ENCODE measurements at regions not wholly inside any gene's neighbourhood (a gene's known extent, or its start where the extent isn't known, plus 50 kb on each side); places are given as distances from the start of the nearest gene placed in this dataset.

GRCh38 chr14:23828616-23829015 is 125.0 kb upstream of the DHRS4 start:
- Histone ChIP-seq H3K36me3 (ENCODE audit: insufficient read depth) (no peaks in the 10 kb centered on the region), H3K4me3 (ENCODE audit: low read depth, low read length) (no peak overlapping the region), H3K4me1 (ENCODE audit: insufficient read depth) (no peaks in the 10 kb centered on the region), H3K27ac (ENCODE audit: low read depth) (no peak overlapping the region)
- WGBS = 81% methylated on average over 1 of the region's 1 CpG
- no peak for DNase-seq (ENCODE audit: extremely low spot score)

GRCh38 chr14:23829736-23830471 is 123.7 kb upstream of the DHRS4 start:
- Histone ChIP-seq H3K4me1 (ENCODE audit: insufficient read depth) (no peaks in the 10 kb centered on the region), H3K27ac (ENCODE audit: low read depth) (no peak overlapping the region), H3K4me3 (ENCODE audit: low read depth, low read length) (no peak overlapping the region), H3K36me3 (ENCODE audit: insufficient read depth) (no peaks in the 10 kb centered on the region)
- no peak for DNase-seq (ENCODE audit: extremely low spot score)
- WGBS = 15% methylated on average over 2 of the region's 2 CpGs

DNA sequence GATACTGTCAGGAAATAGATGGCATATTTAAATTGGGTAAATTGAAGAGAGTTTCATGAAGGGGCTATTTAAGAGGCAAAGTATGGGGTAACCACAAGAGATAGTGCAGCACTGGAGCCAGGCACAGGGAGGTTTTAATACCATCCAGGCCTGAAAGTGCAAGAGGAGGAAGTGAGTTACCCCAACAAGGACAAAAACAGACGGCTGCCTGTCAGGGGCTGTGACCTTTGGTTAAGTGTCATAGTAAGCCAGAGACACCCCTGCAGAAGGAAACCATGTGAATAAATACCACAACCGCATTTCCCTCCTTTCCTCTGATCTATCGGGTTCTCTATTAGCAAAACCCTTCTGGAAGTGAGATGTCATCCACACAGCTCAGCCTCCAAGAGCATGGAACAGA is 122.0 kb upstream of the DHRS4 start:
- no peak overlapping the region for H3K27ac ChIP-seq (ENCODE audit: low read depth)
- WGBS = 70% methylated on average over 3 of the region's 3 CpGs
- H3K36me3 ChIP-seq (ENCODE audit: insufficient read depth) = no peaks in the 10 kb centered on the region
- H3K4me1 ChIP-seq (ENCODE audit: insufficient read depth) = no peaks in the 10 kb centered on the region
- H3K4me3 ChIP-seq (ENCODE audit: low read depth, low read length) = no peak overlapping the region
- DNase-seq (ENCODE audit: extremely low spot score) = no peak

DNA sequence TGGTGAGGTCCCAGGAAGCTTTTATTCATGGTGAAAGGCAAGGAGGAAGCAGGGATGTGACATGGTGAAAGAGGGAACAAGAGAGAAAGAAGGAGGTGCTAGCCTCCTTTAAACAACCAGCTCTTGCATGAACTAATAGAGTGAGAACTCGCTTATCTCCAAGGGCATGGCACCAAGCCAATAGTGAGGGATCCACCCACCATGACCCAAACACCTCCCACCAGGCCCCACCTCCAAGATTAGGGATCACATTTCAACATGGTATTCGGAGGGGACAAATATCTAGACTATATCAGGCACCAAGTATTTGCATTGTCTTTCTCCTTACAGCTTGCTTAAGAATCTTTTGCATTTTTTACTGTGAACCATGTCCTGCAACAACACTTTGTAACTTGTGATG is 91.9 kb upstream of the DHRS4 start:
- 12% methylated on average over 2 of the region's 2 CpGs for WGBS
- H3K36me3 ChIP-seq (ENCODE audit: insufficient read depth) = no peaks in the 10 kb centered on the region
- no peak for DNase-seq (ENCODE audit: extremely low spot score)

GRCh38 chr14:23862513-23862912 is 91.1 kb upstream of the DHRS4 start:
- H3K36me3 ChIP-seq (ENCODE audit: insufficient read depth) = no peaks in the 10 kb centered on the region
- DNase-seq (ENCODE audit: extremely low spot score) = no peak
- no peaks in the 10 kb centered on the region for H3K4me1 ChIP-seq (ENCODE audit: insufficient read depth)
- no peak overlapping the region for H3K27ac ChIP-seq (ENCODE audit: low read depth)
- WGBS = 69% methylated on average over 2 of the region's 2 CpGs
- H3K4me3 ChIP-seq (ENCODE audit: low read depth, low read length) = no peak overlapping the region

More for the DNA sequence above, 91.9 kb upstream of the DHRS4 start:
- Histone ChIP-seq H3K4me3 (ENCODE audit: low read depth, low read length) (no peak overlapping the region), H3K27ac (ENCODE audit: low read depth) (no peak overlapping the region), H3K4me1 (ENCODE audit: insufficient read depth) (no peaks in the 10 kb centered on the region)

- H3K4me3 ChIP-seq (ENCODE audit: low read depth, low read length) = no peak overlapping the region
- H3K36me3 ChIP-seq (ENCODE audit: insufficient read depth) = no peaks in the 10 kb centered on the region
- H3K4me1 ChIP-seq (ENCODE audit: insufficient read depth) = no peaks in the 10 kb centered on the region
- DNase-seq (ENCODE audit: extremely low spot score) = no peak
- H3K27ac ChIP-seq (ENCODE audit: low read depth) = no peak overlapping the region
- 90% methylated on average over 1 of the region's 1 CpG for WGBS
These were observed 89.7 kb upstream of the DHRS4 start for GRCh38 chr14:23863836-23864235.

DNA sequence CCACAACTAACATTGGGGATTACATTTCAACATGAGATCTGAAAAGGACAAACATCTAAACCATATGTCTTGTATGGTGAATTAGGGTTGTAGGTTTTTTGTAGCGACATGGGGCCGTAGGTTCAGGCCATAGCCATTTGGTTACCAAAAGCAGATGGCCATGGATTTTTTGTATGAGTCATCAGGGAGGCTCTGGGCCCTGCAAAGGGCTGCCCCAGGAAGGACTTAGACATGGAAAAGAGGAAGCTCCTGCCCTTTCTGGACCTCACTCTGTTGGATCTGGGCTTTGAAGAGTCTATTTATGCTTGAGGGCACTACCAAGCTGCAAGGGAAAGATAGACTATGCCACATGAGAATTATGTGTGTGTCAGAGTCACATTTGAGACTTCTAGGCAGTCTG is 89.3 kb upstream of the DHRS4 start:
- Histone ChIP-seq H3K36me3 (ENCODE audit: insufficient read depth) (no peaks in the 10 kb centered on the region), H3K4me1 (ENCODE audit: insufficient read depth) (no peaks in the 10 kb centered on the region), H3K27ac (ENCODE audit: low read depth) (no peak overlapping the region), H3K4me3 (ENCODE audit: low read depth, low read length) (no peak overlapping the region)
- 84% methylated on average over 2 of the region's 2 CpGs for WGBS
- no peak for DNase-seq (ENCODE audit: extremely low spot score)

- no peak for DNase-seq (ENCODE audit: extremely low spot score)
- Histone ChIP-seq H3K4me1 (ENCODE audit: insufficient read depth) (no peaks in the 10 kb centered on the region), H3K4me3 (ENCODE audit: low read depth, low read length) (no peak overlapping the region), H3K36me3 (ENCODE audit: insufficient read depth) (no peaks in the 10 kb centered on the region), H3K27ac (ENCODE audit: low read depth) (no peak overlapping the region)
- WGBS = 58% methylated on average over 3 of the region's 3 CpGs
These were observed 88.7 kb upstream of the DHRS4 start for GRCh38 chr14:23864861-23865260.

DNA sequence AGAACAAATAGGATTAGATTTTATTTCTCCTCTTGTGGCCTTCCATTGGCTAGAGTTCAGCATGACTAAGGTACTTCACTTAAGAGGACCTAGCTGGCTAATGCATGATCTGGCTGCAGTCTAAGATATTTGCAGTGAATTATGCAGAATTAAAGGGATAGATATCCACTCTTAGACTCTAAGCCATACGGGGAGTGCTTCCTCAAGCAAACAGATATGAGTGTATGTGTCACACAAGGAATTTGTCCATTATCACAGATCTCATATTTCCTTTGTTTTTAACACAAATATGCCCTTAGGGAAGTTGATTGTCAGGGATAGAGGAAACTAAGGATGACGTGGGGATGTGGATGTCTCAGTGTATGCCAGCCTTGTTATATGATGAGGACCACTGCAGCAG is 88.1 kb upstream of the DHRS4 start:
- no peak overlapping the region for H3K27ac ChIP-seq (ENCODE audit: low read depth)
- no peak overlapping the region for H3K4me3 ChIP-seq (ENCODE audit: low read depth, low read length)
- 35% methylated on average over 2 of the region's 2 CpGs for WGBS
- no peaks in the 10 kb centered on the region for H3K4me1 ChIP-seq (ENCODE audit: insufficient read depth)
- H3K36me3 ChIP-seq (ENCODE audit: insufficient read depth) = no peaks in the 10 kb centered on the region
- DNase-seq (ENCODE audit: extremely low spot score) = no peak

- WGBS = 65% methylated on average over 6 of the region's 6 CpGs
These were observed 87.3 kb upstream of the DHRS4 start for GRCh38 chr14:23866269-23866668.

DNA sequence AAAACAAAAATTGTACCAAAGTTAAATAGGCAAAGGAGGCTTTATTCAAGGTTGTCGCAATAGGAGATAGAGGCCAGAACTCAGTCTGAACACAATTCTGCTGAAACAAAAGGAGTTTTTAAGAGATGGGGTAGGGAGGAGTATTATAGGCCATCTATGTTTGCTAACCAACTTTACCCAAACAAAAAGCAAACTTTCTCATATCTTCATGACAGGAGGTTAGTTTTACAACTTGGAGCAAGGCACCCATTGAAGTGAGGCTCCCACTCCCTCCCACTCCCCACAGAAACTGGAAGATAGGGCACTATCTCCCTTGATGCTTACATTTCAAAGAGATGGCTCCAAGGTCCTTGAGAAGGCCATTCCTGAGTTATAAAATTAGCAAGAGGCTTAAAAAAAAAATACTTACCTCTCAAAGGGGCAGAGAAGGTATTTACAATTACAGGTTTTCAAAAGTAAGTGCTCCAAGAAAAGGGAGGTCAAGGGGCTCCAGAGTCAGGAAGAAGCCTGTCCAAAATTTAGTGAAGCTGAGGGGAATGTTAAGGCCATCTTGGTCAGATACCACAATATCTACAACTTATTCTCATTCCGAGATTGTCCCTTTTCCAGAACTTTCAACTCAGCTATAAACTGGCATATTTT is 84.4 kb upstream of the DHRS4 start:
- H3K27ac ChIP-seq (ENCODE audit: low read depth) = no peak overlapping the region

More at GRCh38 chr14:23866269-23866668, 87.3 kb upstream of the DHRS4 start:
- Histone ChIP-seq H3K4me3 (ENCODE audit: low read depth, low read length) (no peak overlapping the region), H3K4me1 (ENCODE audit: insufficient read depth) (no peaks in the 10 kb centered on the region), H3K36me3 (ENCODE audit: insufficient read depth) (no peaks in the 10 kb centered on the region), H3K27ac (ENCODE audit: low read depth) (no peak overlapping the region)
- no peak for DNase-seq (ENCODE audit: extremely low spot score)

GRCh38 chr14:23876160-23876750 is 77.3 kb upstream of the DHRS4 start:
- no peaks in the 10 kb centered on the region for H3K36me3 ChIP-seq (ENCODE audit: insufficient read depth)

More for the DNA sequence above, 84.4 kb upstream of the DHRS4 start:
- H3K36me3 ChIP-seq (ENCODE audit: insufficient read depth) = no peaks in the 10 kb centered on the region
- 90% methylated on average over 2 of the region's 2 CpGs for WGBS
- H3K4me3 ChIP-seq (ENCODE audit: low read depth, low read length) = no peak overlapping the region
- DNase-seq (ENCODE audit: extremely low spot score) = no peak
- no peaks in the 10 kb centered on the region for H3K4me1 ChIP-seq (ENCODE audit: insufficient read depth)

GRCh38 chr14:23877111-23877510 is 76.5 kb upstream of the DHRS4 start:
- H3K36me3 ChIP-seq (ENCODE audit: insufficient read depth) = no peaks in the 10 kb centered on the region
- H3K27ac ChIP-seq (ENCODE audit: low read depth) = no peak overlapping the region
- no peaks in the 10 kb centered on the region for H3K4me1 ChIP-seq (ENCODE audit: insufficient read depth)
- 88% methylated on average over 4 of the region's 4 CpGs for WGBS
- no peak for DNase-seq (ENCODE audit: extremely low spot score)
- H3K4me3 ChIP-seq (ENCODE audit: low read depth, low read length) = no peak overlapping the region

More at GRCh38 chr14:23876160-23876750, 77.3 kb upstream of the DHRS4 start:
- Histone ChIP-seq H3K4me1 (ENCODE audit: insufficient read depth) (no peaks in the 10 kb centered on the region), H3K4me3 (ENCODE audit: low read depth, low read length) (no peak overlapping the region), H3K27ac (ENCODE audit: low read depth) (no peak overlapping the region)
- WGBS = 65% methylated on average over 3 of the region's 3 CpGs
- DNase-seq (ENCODE audit: extremely low spot score) = no peak

DNA sequence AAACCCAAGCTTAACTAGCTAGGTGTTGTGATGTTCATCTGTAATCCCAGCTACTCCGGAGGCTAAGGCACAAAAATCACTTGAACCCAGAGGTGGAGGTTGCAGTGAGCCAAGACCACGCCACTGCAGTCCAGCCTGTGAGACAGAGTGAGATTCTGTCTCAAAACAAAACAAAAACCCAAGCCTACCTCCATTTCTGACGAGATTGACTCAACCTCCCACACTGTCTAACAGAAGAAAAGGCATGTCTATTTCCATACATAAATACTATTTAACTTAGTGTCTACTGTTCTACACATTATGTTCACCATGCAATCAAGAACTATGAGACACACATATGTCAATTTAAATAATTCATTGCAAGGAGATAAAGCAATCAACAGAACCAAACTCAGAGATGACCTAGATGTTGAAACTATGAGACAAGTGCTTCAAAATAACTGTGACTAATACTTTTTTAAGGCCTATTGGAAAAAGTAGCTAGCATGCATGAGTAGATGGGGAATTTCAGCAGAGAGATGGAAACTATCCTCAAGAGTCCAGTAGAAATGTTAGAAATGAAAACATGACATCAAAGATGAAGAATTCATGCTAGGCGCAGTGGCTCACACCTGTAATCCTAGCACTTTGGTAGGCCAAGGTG is 75.9 kb upstream of the DHRS4 start:
- WGBS = 89% methylated on average over 4 of the region's 4 CpGs
- no peaks in the 10 kb centered on the region for H3K36me3 ChIP-seq (ENCODE audit: insufficient read depth)

More for the DNA sequence above, 75.9 kb upstream of the DHRS4 start:
- no peak for DNase-seq (ENCODE audit: extremely low spot score)
- Histone ChIP-seq H3K4me1 (ENCODE audit: insufficient read depth) (no peaks in the 10 kb centered on the region), H3K4me3 (ENCODE audit: low read depth, low read length) (no peak overlapping the region), H3K27ac (ENCODE audit: low read depth) (no peak overlapping the region)
